Neural crest cell (in vitro differentiated cells): ENCODE measurements at regions not wholly inside any gene's neighbourhood (a gene's known extent, or its start where the extent isn't known, plus 50 kb on each side); places are given as distances from the start of the nearest gene placed in this dataset.

Experiments used
- DNase-seq: peaks from one replicate; pipeline ENCODE4 v3.0.0; 2021; ENCODE audit warnings: low read depth, mixed read lengths, low spot score
- H3K27ac Mint-ChIP-seq: one replicate; pipeline ENCODE4 v1.8.0; 2021; ENCODE audit warnings: mild to moderate bottlenecking, mixed read lengths; ENCODE audit not compliant: unreplicated experiment
- H3K27me3 Mint-ChIP-seq: 2 replicates; pipeline ENCODE4 v1.8.0; 2021; ENCODE audit warnings: low read depth, mild to moderate bottlenecking, mixed read lengths
- H3K36me3 Mint-ChIP-seq: 2 replicates; pipeline ENCODE4 v1.8.0; 2021; ENCODE audit warnings: low read depth, mild to moderate bottlenecking, mixed read lengths
- H3K4me1 Mint-ChIP-seq: 2 replicates; pipeline ENCODE4 v1.8.0; 2021; ENCODE audit warnings: mixed read lengths
- H3K4me3 Mint-ChIP-seq: one replicate; pipeline ENCODE4 v1.8.0; 2021; ENCODE audit warnings: mild to moderate bottlenecking, mixed read lengths
- H3K9me3 Mint-ChIP-seq: 2 replicates; pipeline ENCODE4 v1.8.0; 2021; ENCODE audit warnings: mixed read lengths
- TF ChIP-seq, protein P1 (sequence below): fragments of 200-600 bp; sonication (generic); conservative IDR thresholded peaks from 2 replicates; pipeline ENCODE4 v1.5.0; 2021; ENCODE audit warnings: antibody characterized with exemption, mild to moderate bottlenecking

DNA sequence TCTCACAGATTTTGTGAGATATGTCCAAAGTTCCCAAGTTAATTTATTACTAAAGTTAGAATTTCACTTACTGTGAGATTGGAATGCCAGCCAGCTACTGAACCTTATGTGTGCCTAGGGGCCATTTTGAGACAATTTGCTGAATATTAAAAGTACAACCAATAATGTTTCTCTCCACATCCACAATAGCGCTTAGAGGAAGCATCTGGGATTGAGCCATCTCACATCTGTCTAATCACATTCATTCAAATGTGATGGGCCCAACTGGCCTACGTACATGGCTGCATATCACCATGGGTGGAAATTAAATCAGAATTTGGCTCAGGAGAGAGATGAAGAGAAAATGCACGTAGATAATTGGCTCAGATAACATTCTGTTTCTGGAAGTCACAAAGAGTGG is 1294.0 kb downstream of the AACS start:
- DNase-seq = no peak
- no peak overlapping the region for H3K27ac Mint-ChIP-seq
- no peak overlapping the region for H3K4me3 Mint-ChIP-seq
- H3K27me3 Mint-ChIP-seq = no peaks in the 10 kb centered on the region
- peaks cover 7% of the 10 kb centered on the region for H3K9me3 Mint-ChIP-seq
- H3K4me1 Mint-ChIP-seq = peaks cover 5% of the 10 kb centered on the region
- H3K36me3 Mint-ChIP-seq = peaks cover 2% of the 10 kb centered on the region
- TF ChIP-seq, protein P1, sequence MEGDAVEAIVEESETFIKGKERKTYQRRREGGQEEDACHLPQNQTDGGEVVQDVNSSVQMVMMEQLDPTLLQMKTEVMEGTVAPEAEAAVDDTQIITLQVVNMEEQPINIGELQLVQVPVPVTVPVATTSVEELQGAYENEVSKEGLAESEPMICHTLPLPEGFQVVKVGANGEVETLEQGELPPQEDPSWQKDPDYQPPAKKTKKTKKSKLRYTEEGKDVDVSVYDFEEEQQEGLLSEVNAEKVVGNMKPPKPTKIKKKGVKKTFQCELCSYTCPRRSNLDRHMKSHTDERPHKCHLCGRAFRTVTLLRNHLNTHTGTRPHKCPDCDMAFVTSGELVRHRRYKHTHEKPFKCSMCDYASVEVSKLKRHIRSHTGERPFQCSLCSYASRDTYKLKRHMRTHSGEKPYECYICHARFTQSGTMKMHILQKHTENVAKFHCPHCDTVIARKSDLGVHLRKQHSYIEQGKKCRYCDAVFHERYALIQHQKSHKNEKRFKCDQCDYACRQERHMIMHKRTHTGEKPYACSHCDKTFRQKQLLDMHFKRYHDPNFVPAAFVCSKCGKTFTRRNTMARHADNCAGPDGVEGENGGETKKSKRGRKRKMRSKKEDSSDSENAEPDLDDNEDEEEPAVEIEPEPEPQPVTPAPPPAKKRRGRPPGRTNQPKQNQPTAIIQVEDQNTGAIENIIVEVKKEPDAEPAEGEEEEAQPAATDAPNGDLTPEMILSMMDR = no peak

- Mint-ChIP-seq H3K4me1 (peaks cover 5% of the 10 kb centered on the region), H3K9me3 (peaks cover 7% of the 10 kb centered on the region), H3K4me3 (no peak overlapping the region), H3K27ac (no peak overlapping the region), H3K27me3 (no peaks in the 10 kb centered on the region), H3K36me3 (peaks cover 2% of the 10 kb centered on the region)
- no peak for DNase-seq
- TF ChIP-seq, protein P1 = no peak
These were observed 1296.6 kb downstream of the AACS start for GRCh38 chr12:126361804-126362203.

DNA sequence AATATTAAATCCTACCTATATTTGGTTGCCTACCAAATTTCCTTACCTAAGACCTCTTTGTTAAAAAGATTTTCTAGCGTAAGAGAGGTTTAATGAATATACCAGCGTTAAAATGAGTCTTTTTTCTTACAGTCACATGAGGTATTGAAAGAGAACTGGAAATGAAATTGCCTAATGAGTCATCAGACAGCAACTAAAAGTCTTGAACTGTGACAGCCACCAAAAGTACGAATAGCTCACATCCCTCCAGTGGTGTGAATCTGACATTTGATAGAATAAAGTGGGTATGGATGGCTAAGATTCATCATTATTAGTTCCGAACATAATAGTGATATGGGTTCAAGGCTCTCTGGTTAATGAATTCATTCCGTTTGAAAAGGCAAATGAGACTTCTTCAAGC is 1297.3 kb downstream of the AACS start:
- H3K9me3 Mint-ChIP-seq = peaks cover 7% of the 10 kb centered on the region
- DNase-seq = no peak
- no peak overlapping the region for H3K27ac Mint-ChIP-seq
- peaks cover 5% of the 10 kb centered on the region for H3K4me1 Mint-ChIP-seq
- H3K4me3 Mint-ChIP-seq = no peak overlapping the region
- H3K36me3 Mint-ChIP-seq = no peaks in the 10 kb centered on the region
- TF ChIP-seq, protein P1 = no peak
- no peaks in the 10 kb centered on the region for H3K27me3 Mint-ChIP-seq

GRCh38 chr12:126362964-126363363 is 1297.7 kb downstream of the AACS start:
- Mint-ChIP-seq H3K9me3 (peaks cover 7% of the 10 kb centered on the region), H3K27me3 (no peaks in the 10 kb centered on the region), H3K36me3 (no peaks in the 10 kb centered on the region), H3K4me1 (peaks cover 5% of the 10 kb centered on the region), H3K27ac (no peak overlapping the region), H3K4me3 (no peak overlapping the region)
- no peak for DNase-seq
- TF ChIP-seq, protein P1 = no peak

DNA sequence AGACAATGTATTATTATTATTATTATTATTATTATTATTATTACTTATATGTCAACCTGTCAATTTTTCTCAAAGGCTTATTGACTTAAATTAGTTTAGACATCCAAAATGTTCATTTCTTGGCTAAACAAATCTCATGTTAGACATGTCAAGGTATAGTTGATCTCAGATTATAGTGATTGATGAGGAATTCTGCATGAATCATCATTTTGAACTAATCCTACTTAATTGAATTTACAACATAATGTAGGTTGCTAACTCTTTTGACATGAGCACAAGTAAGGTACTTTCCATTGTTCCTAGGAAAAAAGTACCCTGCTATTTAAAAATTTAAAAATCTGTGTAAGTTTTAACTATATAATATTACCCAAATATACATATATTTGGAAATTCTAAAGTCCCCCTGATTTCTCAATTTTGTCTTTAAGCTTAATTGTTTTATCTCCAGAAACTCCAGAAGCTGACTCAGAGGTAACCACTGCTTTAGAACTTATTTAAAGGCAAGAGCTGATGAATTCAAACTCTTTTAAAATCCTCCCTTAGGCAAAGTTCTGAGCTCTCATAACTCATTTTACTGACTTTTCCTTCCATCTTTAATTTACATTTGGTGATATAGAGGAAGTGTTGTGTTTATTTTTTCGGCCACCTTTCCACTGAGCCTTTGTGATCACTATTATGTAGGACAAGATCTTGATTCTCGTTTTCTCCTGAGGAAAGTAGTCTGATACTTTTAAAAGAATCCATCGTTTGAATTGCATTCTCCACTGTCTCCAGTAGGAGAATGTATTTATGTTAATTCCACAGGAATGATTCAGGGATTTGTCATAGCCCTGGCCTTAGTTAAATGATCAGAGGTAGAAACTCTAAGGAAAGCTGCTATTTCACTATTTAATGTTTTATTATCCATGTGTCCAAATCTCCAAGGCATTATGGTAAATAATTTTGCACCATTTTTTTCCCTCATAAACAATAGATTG is 1304.5 kb downstream of the AACS start:
- DNase-seq = no peak
- no peaks in the 10 kb centered on the region for H3K27me3 Mint-ChIP-seq
- no peak overlapping the region for H3K27ac Mint-ChIP-seq
- H3K36me3 Mint-ChIP-seq = no peaks in the 10 kb centered on the region
- no peaks in the 10 kb centered on the region for H3K4me1 Mint-ChIP-seq
- no peaks in the 10 kb centered on the region for H3K9me3 Mint-ChIP-seq
- H3K4me3 Mint-ChIP-seq = no peak overlapping the region
- TF ChIP-seq, protein P1 = no peak
